GM18868 (cell line): ENCODE measurements at regions not wholly inside any gene's neighbourhood (a gene's known extent, or its start where the extent isn't known, plus 50 kb on each side); places are given as distances from the start of the nearest gene placed in this dataset.

Experiments
- ATAC-seq: cut with Tn5 transposase; IDR thresholded peaks from one replicate; pipeline ENCODE4 v1.9.1; 2021; ENCODE audit warnings: mild to moderate bottlenecking, moderate library complexity; ENCODE audit not compliant: unreplicated experiment

GRCh38 chr13:83618966-83619365 is 263.3 kb downstream of the SLITRK1 start:
- no peak for ATAC-seq

- no peak for ATAC-seq
Measured at GRCh38 chr13:83613524-83613923, 268.8 kb downstream of the SLITRK1 start.

DNA sequence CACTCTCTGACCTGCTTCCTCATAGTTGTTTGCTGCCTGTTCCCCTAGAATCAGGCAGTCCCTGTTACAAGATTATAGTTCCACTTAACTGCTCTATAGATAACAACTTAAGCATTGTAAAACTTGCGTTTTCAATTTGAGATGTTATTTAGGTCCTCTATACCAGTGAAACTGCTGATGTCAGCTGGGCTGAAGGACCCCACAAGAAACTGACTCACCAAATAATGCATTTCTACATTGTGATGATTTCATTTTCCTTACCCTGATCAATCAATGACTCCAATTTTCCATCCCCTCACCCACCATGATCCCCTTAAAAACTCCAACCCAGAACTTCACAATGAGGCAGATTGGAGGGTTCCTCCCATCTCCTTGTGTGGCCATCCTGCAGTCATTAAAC is 280.7 kb downstream of the SLITRK1 start:
- no peak for ATAC-seq

DNA sequence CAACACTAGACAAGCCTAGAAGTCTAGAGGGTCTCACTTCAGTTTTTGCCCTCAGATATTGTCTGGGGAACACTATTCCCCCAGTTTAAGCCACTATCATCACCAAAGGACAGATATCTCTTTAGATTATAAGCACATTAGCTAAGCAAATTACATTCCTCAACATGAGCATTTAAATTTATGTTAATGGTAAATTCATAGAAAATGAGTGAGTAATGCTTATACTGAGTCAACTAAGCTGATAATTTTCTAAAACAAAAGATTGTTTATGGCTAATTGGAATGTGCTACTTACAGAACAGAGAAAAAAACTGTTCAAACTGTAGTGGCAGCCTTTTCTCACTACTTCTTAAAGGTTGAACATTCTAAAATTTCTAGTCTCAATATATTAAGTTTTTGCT is 290.2 kb downstream of the SLITRK1 start:
- no peak for ATAC-seq

DNA sequence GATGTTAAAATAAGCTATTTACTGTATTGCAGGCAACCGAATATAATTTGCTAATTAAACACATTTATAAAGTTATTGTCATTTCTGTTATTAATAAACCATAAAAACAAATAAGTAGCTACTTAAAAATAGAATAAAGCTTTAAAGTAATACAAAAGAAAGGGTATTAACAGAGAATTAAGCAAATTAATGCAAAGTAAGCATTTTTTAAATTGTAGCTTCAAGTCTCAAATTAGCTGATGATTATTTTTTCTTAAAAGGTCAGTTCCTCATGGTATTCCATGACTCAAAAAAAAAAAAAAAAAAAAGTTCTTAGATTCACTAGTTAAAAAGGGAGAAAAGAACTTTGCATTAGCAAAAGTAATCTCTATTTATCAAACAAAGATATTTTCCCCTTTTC is 292.5 kb downstream of the SLITRK1 start:
- no peak for ATAC-seq

- no peak for ATAC-seq
Measured at GRCh38 chr13:83577183-83577582, 305.1 kb downstream of the SLITRK1 start.

DNA sequence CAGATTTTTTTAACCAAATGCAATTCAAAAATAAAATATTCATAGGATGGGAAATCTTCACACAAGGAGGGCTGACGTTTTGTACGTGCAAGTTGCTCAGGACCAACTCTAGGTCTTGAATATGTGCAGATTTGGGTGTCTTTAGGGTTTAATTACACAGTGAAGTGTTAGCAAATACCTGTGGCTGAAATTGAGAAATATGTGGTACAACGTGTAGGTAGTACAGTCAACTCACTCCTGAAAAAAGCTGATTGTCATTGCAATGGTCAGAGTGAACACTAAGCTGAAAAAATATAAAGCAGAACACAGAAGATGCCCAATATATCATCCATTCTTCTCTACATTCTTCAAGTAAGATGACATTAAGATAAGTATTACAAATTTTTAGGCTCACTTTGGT is 314.3 kb downstream of the SLITRK1 start:
- ATAC-seq: peak; percentile 76

DNA sequence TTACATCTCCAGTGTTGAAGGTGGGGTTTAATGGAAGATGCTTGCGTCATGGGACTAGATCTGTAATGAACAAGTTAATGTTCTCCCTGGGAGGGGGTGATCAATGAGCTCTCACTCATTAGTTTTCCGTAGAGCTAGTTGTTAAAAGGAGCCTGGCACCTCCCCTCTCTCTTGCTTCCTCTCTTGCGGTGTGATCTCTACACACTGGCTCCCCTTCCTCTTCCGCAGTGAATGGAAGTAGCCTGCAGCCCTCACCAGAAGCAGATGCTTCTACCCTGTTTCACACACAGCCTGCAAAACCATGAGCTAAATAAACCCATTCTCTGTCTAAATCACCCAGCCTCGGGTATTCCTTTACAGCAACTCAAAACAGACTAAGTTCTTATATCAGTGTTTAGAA is 318.8 kb downstream of the SLITRK1 start:
- no peak for ATAC-seq

DNA sequence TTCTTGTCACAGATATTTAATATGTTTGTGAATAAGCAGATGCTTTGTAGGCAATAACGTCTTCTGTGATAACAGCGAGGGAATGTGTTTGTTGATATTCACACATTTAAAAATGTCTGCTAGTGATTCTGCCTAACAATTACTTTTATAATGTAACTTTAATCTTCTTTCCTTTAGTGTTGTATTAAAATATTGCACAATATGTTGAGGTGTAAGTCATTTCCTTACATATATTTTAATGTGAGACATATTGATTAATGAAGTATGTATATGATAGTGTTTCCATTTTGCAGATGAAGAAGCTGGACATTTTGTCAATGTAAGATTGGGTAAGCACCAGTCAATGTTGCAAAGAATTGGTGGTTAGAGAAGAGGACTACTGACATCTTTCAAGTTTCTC is 324.4 kb downstream of the SLITRK1 start:
- no peak for ATAC-seq

DNA sequence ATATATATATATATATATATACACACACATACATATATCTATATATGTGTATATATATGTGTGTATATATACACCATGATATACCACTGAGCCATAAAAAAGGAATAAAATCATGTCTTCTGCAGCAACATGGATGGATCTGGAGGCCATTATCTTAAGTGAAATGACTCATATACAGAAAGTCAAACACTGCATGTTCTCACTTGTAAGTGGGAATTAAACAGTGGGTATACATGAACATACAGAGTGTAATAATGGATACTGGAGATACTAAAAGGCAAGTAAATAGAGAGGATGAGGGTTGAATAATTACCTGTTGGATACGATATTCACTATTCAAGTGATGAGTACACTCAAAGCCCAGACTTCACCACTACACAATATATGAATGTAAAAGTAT is 332.6 kb downstream of the SLITRK1 start:
- ATAC-seq: no peak

- ATAC-seq: no peak
Measured at GRCh38 chr13:83547043-83547442, 335.2 kb downstream of the SLITRK1 start.

GRCh38 chr13:83546476-83546875 is 335.8 kb downstream of the SLITRK1 start:
- no peak for ATAC-seq

GRCh38 chr13:83538636-83539035 is 343.6 kb downstream of the SLITRK1 start:
- no peak for ATAC-seq

DNA sequence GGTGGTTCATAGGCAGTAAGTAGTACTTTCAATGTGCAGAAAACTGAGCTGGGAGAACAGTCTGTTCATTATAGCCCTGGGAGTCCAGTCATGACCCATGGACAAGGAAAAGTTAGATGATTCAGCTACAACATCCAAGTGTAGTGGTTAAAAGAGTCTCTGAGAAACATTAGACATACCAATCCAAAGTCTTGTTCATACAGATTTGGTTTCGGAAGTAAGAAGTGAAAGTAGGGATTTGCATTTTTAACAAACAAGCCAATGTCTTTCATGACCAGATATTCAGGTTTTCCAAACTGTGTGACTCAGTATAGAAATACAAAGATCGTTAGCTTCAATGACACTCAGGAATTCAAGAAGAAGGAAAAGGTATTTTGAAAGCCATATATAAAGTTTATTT is 345.3 kb downstream of the SLITRK1 start:
- ATAC-seq: no peak

DNA sequence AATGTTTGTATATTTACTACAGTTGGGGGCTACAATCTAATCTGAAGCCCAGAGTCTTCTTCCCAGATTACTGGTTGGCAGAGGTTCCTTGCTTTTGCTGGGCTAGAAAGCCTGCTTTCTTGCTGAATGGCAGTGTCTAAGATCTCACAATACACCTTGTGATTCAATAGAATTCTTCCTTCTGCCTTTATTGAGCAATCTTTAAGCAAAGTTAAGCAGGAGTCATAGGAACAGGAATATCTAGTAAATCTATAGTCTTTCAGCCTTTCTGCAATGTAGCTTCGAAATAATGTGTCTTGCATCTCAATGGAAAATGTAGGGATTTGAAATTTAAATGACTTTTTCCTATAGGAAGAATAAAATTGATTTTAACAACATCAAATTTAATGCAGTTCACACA is 346.1 kb downstream of the SLITRK1 start:
- no peak for ATAC-seq

DNA sequence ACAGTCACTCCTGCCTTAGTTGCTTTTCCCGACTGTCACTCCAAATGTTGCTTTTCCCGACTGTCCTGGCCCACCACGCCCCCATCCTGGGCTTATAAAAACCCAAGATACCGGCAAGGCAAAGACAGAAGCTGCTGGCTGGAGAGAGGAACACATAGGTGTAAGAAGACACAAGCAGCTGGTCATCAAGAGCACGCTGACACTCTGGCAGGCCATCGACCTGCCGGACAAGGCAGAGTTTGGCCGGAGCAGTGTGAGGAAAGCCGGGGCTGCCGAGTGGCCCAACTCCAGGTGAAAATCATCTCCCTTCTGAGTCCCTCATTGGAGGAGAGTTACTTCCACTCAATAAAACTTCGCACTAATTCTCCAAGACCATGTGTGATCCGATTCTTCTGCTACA is 349.5 kb downstream of the SLITRK1 start:
- no peak for ATAC-seq

- no peak for ATAC-seq
Measured at GRCh38 chr13:83531022-83531421, 351.3 kb downstream of the SLITRK1 start.

DNA sequence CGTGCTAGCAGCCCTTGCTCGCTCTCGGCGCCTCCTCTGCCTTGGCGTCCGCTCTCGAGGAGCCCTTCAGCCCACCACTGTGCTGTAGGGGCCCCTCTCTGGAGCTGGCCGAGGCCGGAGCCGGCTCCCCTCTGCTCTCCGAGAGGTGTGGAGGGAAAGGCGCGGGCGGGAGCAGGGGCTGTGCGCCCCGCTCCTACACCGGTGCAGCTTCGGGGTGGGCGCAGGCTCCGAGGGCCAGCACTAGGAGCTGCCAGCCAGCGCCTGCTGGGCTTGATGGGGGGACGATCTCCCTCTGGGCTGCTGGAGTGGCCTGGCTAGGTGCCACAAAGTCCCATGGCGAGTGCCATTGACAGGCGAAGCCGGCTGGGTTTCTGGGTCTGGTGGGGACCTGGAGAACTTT is 365.5 kb downstream of the SLITRK1 start:
- no peak for ATAC-seq

DNA sequence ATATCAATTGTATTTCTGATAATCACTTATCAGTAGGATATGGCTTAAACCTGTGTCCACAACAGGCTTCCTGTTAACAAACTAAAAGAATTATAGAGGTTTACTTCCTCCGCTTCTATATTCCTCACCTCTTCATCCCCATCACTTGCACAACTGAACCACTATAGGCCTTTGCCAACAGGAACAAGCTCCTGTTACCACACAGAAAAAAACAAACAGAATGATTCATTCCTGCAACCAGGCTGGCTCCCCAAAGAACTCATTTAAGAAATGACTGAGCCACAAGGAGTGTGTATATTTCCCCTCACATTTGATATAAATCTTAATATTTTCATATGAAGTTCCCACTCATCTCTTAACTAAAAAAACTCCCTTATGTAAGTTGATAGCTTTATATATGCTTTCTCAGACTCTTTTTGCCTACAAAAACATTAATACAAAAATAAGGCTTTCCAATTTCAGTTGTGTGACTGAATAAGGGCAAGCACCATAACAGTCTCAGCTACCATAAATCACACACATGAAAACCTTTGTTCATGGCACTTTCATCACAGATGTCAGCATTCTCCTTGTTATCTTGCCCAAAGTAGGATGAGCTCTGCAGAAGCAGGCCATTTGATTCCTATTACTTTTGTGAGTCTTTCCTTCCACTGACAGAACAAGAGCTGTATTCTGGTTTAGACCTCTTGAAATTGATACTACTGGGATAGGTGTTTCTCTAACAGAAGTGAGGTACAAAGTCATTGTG is 366.8 kb downstream of the SLITRK1 start:
- ATAC-seq: no peak

DNA sequence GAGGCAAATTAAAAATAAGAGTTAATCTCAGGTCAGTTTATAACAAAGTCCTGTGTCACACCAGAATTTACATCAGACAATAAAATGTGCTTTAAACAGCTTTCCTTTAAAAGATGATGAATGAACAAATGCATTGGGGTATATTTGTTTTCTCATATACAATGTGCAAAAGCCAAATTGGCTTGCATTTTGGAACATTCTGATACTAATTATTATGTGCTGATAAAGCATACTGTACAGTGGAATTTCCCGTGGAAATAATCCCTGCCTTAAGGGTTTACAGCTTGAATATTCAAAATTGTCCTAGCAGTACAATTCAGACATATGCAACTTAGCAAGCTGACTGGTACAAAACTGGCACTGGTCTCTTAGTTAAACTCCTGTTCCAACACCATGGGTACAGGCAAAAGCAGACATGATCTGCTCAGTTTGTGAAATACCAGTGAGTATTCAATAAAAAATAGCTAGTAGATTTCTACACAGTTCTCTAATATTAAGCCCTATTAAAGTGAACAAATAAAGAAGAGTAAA is 373.4 kb downstream of the SLITRK1 start:
- ATAC-seq: no peak

- ATAC-seq: no peak
Measured at GRCh38 chr13:83503424-83503823, 378.9 kb downstream of the SLITRK1 start.

DNA sequence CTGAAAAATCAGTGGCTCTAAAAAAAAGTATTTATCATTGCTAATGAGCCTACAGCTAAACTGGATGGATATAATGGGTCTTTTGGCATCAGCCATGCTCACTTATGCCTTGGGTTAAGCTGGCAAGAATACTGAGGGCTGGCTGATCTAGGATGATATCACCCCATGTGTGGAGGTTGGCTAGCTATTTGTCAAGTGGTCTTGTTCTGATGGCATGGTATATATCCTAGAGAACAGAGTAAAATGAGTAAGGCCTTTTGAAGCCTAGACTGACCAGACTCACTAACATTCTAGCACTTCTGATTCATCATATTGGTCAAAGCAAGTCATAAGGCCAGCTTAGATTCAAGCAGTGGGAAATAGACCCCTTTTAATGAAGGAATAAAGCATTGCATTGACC is 383.0 kb downstream of the SLITRK1 start:
- ATAC-seq: no peak
